H1 (cell line): ENCODE measurements at regions not wholly inside any gene's neighbourhood (a gene's known extent, or its start where the extent isn't known, plus 50 kb on each side); places are given as distances from the start of the nearest gene placed in this dataset.

ENCODE experiments used
- JUN ChIP-seq: IDR thresholded peaks from 2 replicates; pipeline ENCODE4 v1.6.1; 2011; ENCODE audit warnings: low read depth, mild to moderate bottlenecking, improper control_type of control experiment, low read length
- JUND ChIP-seq: IDR thresholded peaks from 2 replicates; pipeline ENCODE4 v1.6.1; 2011; ENCODE audit warnings: mild to moderate bottlenecking, improper control_type of control experiment, low read length
- SP2 ChIP-seq: IDR thresholded peaks from 2 replicates; pipeline ENCODE4 v1.6.1; 2012; ENCODE audit warnings: mild to moderate bottlenecking, low read length, inconsistent platforms
- TCF12 ChIP-seq: IDR thresholded peaks from 2 replicates; pipeline ENCODE4 v1.6.1; 2011; ENCODE audit warnings: low read depth, mild to moderate bottlenecking, low read length
- TF ChIP-seq, protein P1 (sequence below), 3 experiments: IDR thresholded peaks; 1 replicate in 2 of 3; 2 replicates in 1 of 3; pipeline versions ENCODE4 v1.5.1 to v1.6.1; 2011; ENCODE audit warnings: low read length in 3 of 3, mild to moderate bottlenecking in 3 of 3, inconsistent platforms in 2 of 3, low read depth in 1 of 3, moderate library complexity in 1 of 3; ENCODE audit not compliant: insufficient read depth in 1 of 3; ENCODE audit errors: control extremely low read depth in 1 of 3
- TF ChIP-seq, protein P2 (sequence below): IDR thresholded peaks from 2 replicates; pipeline ENCODE4 v1.6.1; 2012; ENCODE audit warnings: low read length, inconsistent platforms

DNA sequence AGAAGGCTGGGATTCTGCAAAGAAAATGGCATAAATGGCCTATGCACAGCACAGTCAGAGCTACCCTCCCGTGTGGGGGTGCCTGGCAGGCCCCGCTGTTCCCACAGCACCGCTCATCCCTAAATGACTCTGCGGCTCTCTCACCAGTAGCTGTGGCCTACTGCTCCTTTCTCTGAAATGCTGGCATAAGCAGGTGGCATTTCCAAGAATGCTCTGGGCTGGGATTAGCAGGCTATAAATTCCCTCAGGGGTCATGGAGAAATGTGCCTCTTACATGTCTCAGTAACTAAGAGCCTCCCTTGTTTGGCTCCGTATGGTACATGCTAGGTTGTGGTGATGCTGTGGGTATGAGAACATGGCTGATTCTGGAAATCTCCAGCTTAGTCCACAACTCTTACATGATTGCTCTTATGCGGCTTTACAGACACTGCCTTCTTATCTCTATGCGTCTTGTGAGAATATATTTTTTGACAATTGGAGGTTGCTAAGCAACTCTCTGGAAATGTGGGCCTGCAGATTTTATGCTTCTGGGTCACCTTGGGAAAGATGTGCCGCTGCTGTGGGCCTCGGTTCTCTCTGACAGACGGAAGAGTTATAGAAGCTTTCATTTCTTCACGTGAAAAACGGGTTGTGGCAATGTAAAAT, 80.3 kb upstream of the GATA6 start:
- TF ChIP-seq, protein P1, sequence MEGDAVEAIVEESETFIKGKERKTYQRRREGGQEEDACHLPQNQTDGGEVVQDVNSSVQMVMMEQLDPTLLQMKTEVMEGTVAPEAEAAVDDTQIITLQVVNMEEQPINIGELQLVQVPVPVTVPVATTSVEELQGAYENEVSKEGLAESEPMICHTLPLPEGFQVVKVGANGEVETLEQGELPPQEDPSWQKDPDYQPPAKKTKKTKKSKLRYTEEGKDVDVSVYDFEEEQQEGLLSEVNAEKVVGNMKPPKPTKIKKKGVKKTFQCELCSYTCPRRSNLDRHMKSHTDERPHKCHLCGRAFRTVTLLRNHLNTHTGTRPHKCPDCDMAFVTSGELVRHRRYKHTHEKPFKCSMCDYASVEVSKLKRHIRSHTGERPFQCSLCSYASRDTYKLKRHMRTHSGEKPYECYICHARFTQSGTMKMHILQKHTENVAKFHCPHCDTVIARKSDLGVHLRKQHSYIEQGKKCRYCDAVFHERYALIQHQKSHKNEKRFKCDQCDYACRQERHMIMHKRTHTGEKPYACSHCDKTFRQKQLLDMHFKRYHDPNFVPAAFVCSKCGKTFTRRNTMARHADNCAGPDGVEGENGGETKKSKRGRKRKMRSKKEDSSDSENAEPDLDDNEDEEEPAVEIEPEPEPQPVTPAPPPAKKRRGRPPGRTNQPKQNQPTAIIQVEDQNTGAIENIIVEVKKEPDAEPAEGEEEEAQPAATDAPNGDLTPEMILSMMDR (IDR thresholded peaks at IDR 0.05; ENCODE audit: control extremely low read depth in 1 of 3, insufficient read depth in 1 of 3, low read depth in 1 of 3, low read length in 3 of 3): no peak
- TF ChIP-seq, protein P2, sequence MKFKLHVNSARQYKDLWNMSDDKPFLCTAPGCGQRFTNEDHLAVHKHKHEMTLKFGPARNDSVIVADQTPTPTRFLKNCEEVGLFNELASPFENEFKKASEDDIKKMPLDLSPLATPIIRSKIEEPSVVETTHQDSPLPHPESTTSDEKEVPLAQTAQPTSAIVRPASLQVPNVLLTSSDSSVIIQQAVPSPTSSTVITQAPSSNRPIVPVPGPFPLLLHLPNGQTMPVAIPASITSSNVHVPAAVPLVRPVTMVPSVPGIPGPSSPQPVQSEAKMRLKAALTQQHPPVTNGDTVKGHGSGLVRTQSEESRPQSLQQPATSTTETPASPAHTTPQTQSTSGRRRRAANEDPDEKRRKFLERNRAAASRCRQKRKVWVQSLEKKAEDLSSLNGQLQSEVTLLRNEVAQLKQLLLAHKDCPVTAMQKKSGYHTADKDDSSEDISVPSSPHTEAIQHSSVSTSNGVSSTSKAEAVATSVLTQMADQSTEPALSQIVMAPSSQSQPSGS: no peak
- TF ChIP-seq JUN (no peak), SP2 (no peak), JUND (no peak), TCF12 (no peak)
